Memory B cell (primary cell): ENCODE measurements at regions not wholly inside any gene's neighbourhood (a gene's known extent, or its start where the extent isn't known, plus 50 kb on each side); places are given as distances from the start of the nearest gene placed in this dataset.
"Not testable (repeated sequence)": the region's sequence is repeated elsewhere in the genome, so short reads cannot be mapped to it uniquely, and the experiment has no call there.

Source experiments
- ATAC-seq: fragments of 150-1000 bp; cut with Tn5 transposase; 2 replicates; pipeline ENCODE4 v1.10.0; 2021; ENCODE audit warnings: low read depth, mild to moderate bottlenecking, moderate library complexity
- DNase-seq, 2 donors: peaks; one replicate each; pipeline ENCODE4 v3.0.0; 2022; ENCODE audit warnings: low spot score in 2 of 2
- H3K27ac Mint-ChIP-seq: one replicate; pipeline ENCODE4 v1.8.0; 2022; ENCODE audit warnings: mild to moderate bottlenecking, moderate library complexity, mixed read lengths
- H3K27me3 Mint-ChIP-seq: one replicate; pipeline ENCODE4 v1.8.0; 2022; ENCODE audit warnings: mixed read lengths
- H3K36me3 Mint-ChIP-seq: one replicate; pipeline ENCODE4 v1.8.0; 2022; ENCODE audit warnings: mild to moderate bottlenecking, mixed read lengths
- H3K4me1 Mint-ChIP-seq: one replicate; pipeline ENCODE4 v1.8.0; 2022; ENCODE audit warnings: mixed read lengths
- H3K4me3 Mint-ChIP-seq: one replicate; pipeline ENCODE4 v1.8.0; 2022; ENCODE audit warnings: mild to moderate bottlenecking, moderate library complexity, mixed read lengths
- H3K9me3 Mint-ChIP-seq: one replicate; pipeline ENCODE4 v1.8.0; 2022; ENCODE audit warnings: mixed read lengths

- not testable (repeated sequence) for H3K4me1 Mint-ChIP-seq, H3K27me3 Mint-ChIP-seq, H3K4me3 Mint-ChIP-seq, ATAC-seq, DNase-seq, H3K27ac Mint-ChIP-seq, H3K9me3 Mint-ChIP-seq, H3K36me3 Mint-ChIP-seq
Observed at GRCh38 chr3:154902495-154902894, 177.6 kb upstream of the MME start.

GRCh38 chr3:154901278-154901677 lies 178.8 kb upstream of the MME start:
- Mint-ChIP-seq H3K36me3 (no peaks in the 10 kb centered on the region), H3K4me3 (no peak overlapping the region), H3K4me1 (no peaks in the 10 kb centered on the region), H3K27me3 (no peaks in the 10 kb centered on the region), H3K9me3 (peaks cover 3% of the 10 kb centered on the region), H3K27ac (no peak overlapping the region)
- ATAC-seq: no peak
- DNase-seq: no peak

GRCh38 chr3:154900816-154901215 lies 179.3 kb upstream of the MME start:
- H3K9me3 Mint-ChIP-seq: peaks cover 3% of the 10 kb centered on the region
- no peak for ATAC-seq
- no peaks in the 10 kb centered on the region for H3K27me3 Mint-ChIP-seq
- no peaks in the 10 kb centered on the region for H3K4me1 Mint-ChIP-seq
- no peak overlapping the region for H3K4me3 Mint-ChIP-seq
- no peaks in the 10 kb centered on the region for H3K36me3 Mint-ChIP-seq
- no peak overlapping the region for H3K27ac Mint-ChIP-seq
- no peak for DNase-seq

- H3K27me3 Mint-ChIP-seq: no peaks in the 10 kb centered on the region
- H3K27ac Mint-ChIP-seq: no peak overlapping the region
- H3K9me3 Mint-ChIP-seq: no peaks in the 10 kb centered on the region
- no peaks in the 10 kb centered on the region for H3K36me3 Mint-ChIP-seq
- no peak for ATAC-seq
- H3K4me3 Mint-ChIP-seq: no peak overlapping the region
- no peaks in the 10 kb centered on the region for H3K4me1 Mint-ChIP-seq
- no peak for DNase-seq
Observed at GRCh38 chr3:154898916-154899315, 181.2 kb upstream of the MME start.

- H3K36me3 Mint-ChIP-seq: no peaks in the 10 kb centered on the region
- DNase-seq (no peak), ATAC-seq (no peak)
- H3K4me1 Mint-ChIP-seq: no peaks in the 10 kb centered on the region
- H3K4me3 Mint-ChIP-seq: no peak overlapping the region
- H3K27ac Mint-ChIP-seq: no peak overlapping the region
- peaks cover 1% of the 10 kb centered on the region for H3K9me3 Mint-ChIP-seq
- H3K27me3 Mint-ChIP-seq: no peaks in the 10 kb centered on the region
Observed at GRCh38 chr3:154898443-154898842, 181.7 kb upstream of the MME start.

GRCh38 chr3:154893813-154894212 lies 186.3 kb upstream of the MME start:
- Mint-ChIP-seq H3K27me3 (no peaks in the 10 kb centered on the region), H3K4me1 (no peaks in the 10 kb centered on the region), H3K36me3 (no peaks in the 10 kb centered on the region), H3K9me3 (peaks cover 1% of the 10 kb centered on the region), H3K4me3 (no peak overlapping the region), H3K27ac (no peak overlapping the region)
- ATAC-seq: no peak
- no peak for DNase-seq

- no peaks in the 10 kb centered on the region for H3K36me3 Mint-ChIP-seq
- no peaks in the 10 kb centered on the region for H3K27me3 Mint-ChIP-seq
- no peak overlapping the region for H3K27ac Mint-ChIP-seq
- no peak overlapping the region for H3K4me3 Mint-ChIP-seq
- no peak for DNase-seq
- H3K9me3 Mint-ChIP-seq: peaks cover 3% of the 10 kb centered on the region
- H3K4me1 Mint-ChIP-seq: no peaks in the 10 kb centered on the region
- ATAC-seq: no peak
Observed at GRCh38 chr3:154889227-154889634, 190.9 kb upstream of the MME start.

GRCh38 chr3:154887869-154888268 lies 192.2 kb upstream of the MME start:
- Mint-ChIP-seq H3K4me3 (no peak overlapping the region), H3K27me3 (no peaks in the 10 kb centered on the region), H3K4me1 (no peaks in the 10 kb centered on the region), H3K36me3 (no peaks in the 10 kb centered on the region), H3K27ac (no peak overlapping the region), H3K9me3 (peaks cover 1% of the 10 kb centered on the region)
- ATAC-seq (no peak), DNase-seq (no peak)

- DNase-seq (no peak), ATAC-seq (no peak)
- H3K36me3 Mint-ChIP-seq: no peaks in the 10 kb centered on the region
- no peak overlapping the region for H3K4me3 Mint-ChIP-seq
- H3K9me3 Mint-ChIP-seq: peaks cover 1% of the 10 kb centered on the region
- no peaks in the 10 kb centered on the region for H3K27me3 Mint-ChIP-seq
- H3K4me1 Mint-ChIP-seq: no peaks in the 10 kb centered on the region
- H3K27ac Mint-ChIP-seq: no peak overlapping the region
Observed at GRCh38 chr3:154886437-154886836, 193.7 kb upstream of the MME start.

GRCh38 chr3:154885418-154885817 lies 194.7 kb upstream of the MME start:
- Mint-ChIP-seq H3K4me3 (no peak overlapping the region), H3K27ac (no peak overlapping the region), H3K36me3 (no peaks in the 10 kb centered on the region), H3K9me3 (peaks cover 3% of the 10 kb centered on the region), H3K4me1 (no peaks in the 10 kb centered on the region), H3K27me3 (no peaks in the 10 kb centered on the region)
- DNase-seq (no peak), ATAC-seq (no peak)

- H3K4me1 Mint-ChIP-seq: no peaks in the 10 kb centered on the region
- no peak overlapping the region for H3K4me3 Mint-ChIP-seq
- DNase-seq (no peak), ATAC-seq (no peak)
- peaks cover 3% of the 10 kb centered on the region for H3K9me3 Mint-ChIP-seq
- H3K27ac Mint-ChIP-seq: no peak overlapping the region
- H3K27me3 Mint-ChIP-seq: no peaks in the 10 kb centered on the region
- no peaks in the 10 kb centered on the region for H3K36me3 Mint-ChIP-seq
Observed at GRCh38 chr3:154884952-154885351, 195.2 kb upstream of the MME start.

- ATAC-seq (no peak), DNase-seq (no peak)
- Mint-ChIP-seq H3K27me3 (peaks cover 2% of the 10 kb centered on the region), H3K9me3 (peaks cover 7% of the 10 kb centered on the region), H3K36me3 (no peaks in the 10 kb centered on the region), H3K27ac (no peak overlapping the region), H3K4me1 (no peaks in the 10 kb centered on the region), H3K4me3 (no peak overlapping the region)
Observed at GRCh38 chr3:154875142-154875541, 205.0 kb upstream of the MME start.

GRCh38 chr3:154872696-154873095 lies 207.4 kb upstream of the MME start:
- DNase-seq (no peak), ATAC-seq (no peak)
- H3K4me1 Mint-ChIP-seq: no peaks in the 10 kb centered on the region
- H3K4me3 Mint-ChIP-seq: no peak overlapping the region
- H3K9me3 Mint-ChIP-seq: peaks cover 4% of the 10 kb centered on the region
- peaks cover 2% of the 10 kb centered on the region for H3K27me3 Mint-ChIP-seq
- no peak overlapping the region for H3K27ac Mint-ChIP-seq
- H3K36me3 Mint-ChIP-seq: no peaks in the 10 kb centered on the region

- Mint-ChIP-seq H3K27ac (no peak overlapping the region), H3K4me3 (no peak overlapping the region), H3K9me3 (peaks cover 4% of the 10 kb centered on the region), H3K36me3 (no peaks in the 10 kb centered on the region), H3K4me1 (no peaks in the 10 kb centered on the region), H3K27me3 (peaks cover 2% of the 10 kb centered on the region)
- DNase-seq: no peak
- ATAC-seq: no peak
Observed at GRCh38 chr3:154872074-154872473, 208.0 kb upstream of the MME start.

- H3K36me3 Mint-ChIP-seq: no peaks in the 10 kb centered on the region
- H3K4me1 Mint-ChIP-seq: no peaks in the 10 kb centered on the region
- H3K9me3 Mint-ChIP-seq: peaks cover under 1% of the 10 kb centered on the region
- no peak overlapping the region for H3K27ac Mint-ChIP-seq
- ATAC-seq (no peak), DNase-seq (no peak)
- no peak overlapping the region for H3K4me3 Mint-ChIP-seq
- no peaks in the 10 kb centered on the region for H3K27me3 Mint-ChIP-seq
Observed at GRCh38 chr3:154864947-154865346, 215.2 kb upstream of the MME start.

- H3K4me3 Mint-ChIP-seq: no peak overlapping the region
- no peak overlapping the region for H3K27ac Mint-ChIP-seq
- H3K27me3 Mint-ChIP-seq: no peaks in the 10 kb centered on the region
- no peak for DNase-seq
- peaks cover 2% of the 10 kb centered on the region for H3K9me3 Mint-ChIP-seq
- no peak for ATAC-seq
- H3K36me3 Mint-ChIP-seq: no peaks in the 10 kb centered on the region
- no peaks in the 10 kb centered on the region for H3K4me1 Mint-ChIP-seq
Observed at GRCh38 chr3:154862265-154862664, 217.9 kb upstream of the MME start.
